ENCODE measurements at regions not wholly inside any gene's neighbourhood (a gene's known extent, or its start where the extent isn't known, plus 50 kb on each side); places are given as distances from the start of the nearest gene placed in this dataset.

DNA sequence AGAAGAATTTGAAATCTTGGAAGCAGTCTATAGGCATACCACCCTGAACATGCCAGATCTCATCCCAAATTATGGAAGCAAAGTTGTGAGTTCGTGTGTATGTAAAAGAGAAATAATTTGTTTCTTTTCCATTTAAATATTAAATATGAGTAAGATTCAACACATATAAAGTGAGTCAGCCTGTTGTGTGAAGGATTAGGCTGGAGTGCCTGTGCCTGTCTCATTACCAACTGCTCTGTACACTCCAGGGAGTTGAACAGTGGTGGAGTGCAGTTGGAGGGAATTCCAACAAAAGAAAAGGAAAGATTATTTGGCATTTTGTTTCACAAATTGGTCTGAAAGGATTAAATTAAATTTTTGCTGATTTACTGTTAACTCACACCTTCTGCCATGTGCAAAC is 435.6 kb downstream of the FAT4 start:
- TF ChIP-seq FOXK1 (CRISPR knock-in tag; IDR thresholded peaks at IDR 0.05) (no peak), JUN (CRISPR knock-in tag; IDR thresholded peaks at IDR 0.05) (no peak), ZNF317 (CRISPR knock-in tag; IDR thresholded peaks at IDR 0.05; ENCODE audit: borderline replicate concordance, low read depth) (no peak), CTCF (IDR thresholded peaks at IDR 0.05) (no peak), TEAD4 (CRISPR knock-in tag; IDR thresholded peaks at IDR 0.05) (no peak), NFYB (CRISPR knock-in tag; conservative IDR thresholded peaks at IDR 0.05; ENCODE audit: low read depth) (no peak), CREB1 (CRISPR knock-in tag; IDR thresholded peaks at IDR 0.05) (no peak), GABPB1 (CRISPR knock-in tag; IDR thresholded peaks at IDR 0.05) (no peak), ZNF121 (CRISPR knock-in tag; IDR thresholded peaks at IDR 0.05) (no peak), ESRRA (CRISPR knock-in tag; IDR thresholded peaks at IDR 0.05; ENCODE audit: borderline replicate concordance) (no peak)
- TF ChIP-seq, protein P1, sequence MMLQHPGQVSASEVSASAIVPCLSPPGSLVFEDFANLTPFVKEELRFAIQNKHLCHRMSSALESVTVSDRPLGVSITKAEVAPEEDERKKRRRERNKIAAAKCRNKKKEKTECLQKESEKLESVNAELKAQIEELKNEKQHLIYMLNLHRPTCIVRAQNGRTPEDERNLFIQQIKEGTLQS (CRISPR knock-in tag; conservative IDR thresholded peaks at IDR 0.05) = no peak
- TF ChIP-seq, protein P2, sequence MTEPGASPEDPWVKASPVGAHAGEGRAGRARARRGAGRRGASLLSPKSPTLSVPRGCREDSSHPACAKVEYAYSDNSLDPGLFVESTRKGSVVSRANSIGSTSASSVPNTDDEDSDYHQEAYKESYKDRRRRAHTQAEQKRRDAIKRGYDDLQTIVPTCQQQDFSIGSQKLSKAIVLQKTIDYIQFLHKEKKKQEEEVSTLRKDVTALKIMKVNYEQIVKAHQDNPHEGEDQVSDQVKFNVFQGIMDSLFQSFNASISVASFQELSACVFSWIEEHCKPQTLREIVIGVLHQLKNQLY (CRISPR knock-in tag; IDR thresholded peaks at IDR 0.05) = no peak
